Activated CD8-positive, alpha-beta T cell treated with anti-CD3 and anti-CD28 coated beads for 36 hours (primary cell): ENCODE measurements at regions not wholly inside any gene's neighbourhood (a gene's known extent, or its start where the extent isn't known, plus 50 kb on each side); places are given as distances from the start of the nearest gene placed in this dataset.

Source experiments
- ATAC-seq: fragments of 200-7000 bp; cut with Tn5 transposase; one replicate; pipeline ENCODE4 v1.10.0; 2021; ENCODE audit warnings: mild to moderate bottlenecking, moderate library complexity
- CTCF ChIA-PET: fragments of 350-600 bp; sonication (Branson Sonifier 250); formaldehyde crosslinking; loops from one replicate; lab custom pipeline; 2021; ENCODE audit warnings: antibody characterized with exemption; lab: Charles Lee
- POLR2A ChIA-PET: fragments of 350-600 bp; sonication (Branson Sonifier 250); formaldehyde crosslinking; loops from one replicate; lab custom pipeline; 2021; ENCODE audit warnings: antibody characterized with exemption; lab: Charles Lee
- DNase-seq: peaks from one replicate; pipeline ENCODE4 v3.0.0-alpha.2; 2020
- H3K27ac Mint-ChIP-seq: one replicate; pipeline ENCODE4 v1.8.0; 2021; ENCODE audit warnings: mild to moderate bottlenecking, mixed read lengths
- H3K27me3 Mint-ChIP-seq: one replicate; pipeline ENCODE4 v1.8.0; 2021; ENCODE audit warnings: mixed read lengths
- H3K36me3 Mint-ChIP-seq: one replicate; pipeline ENCODE4 v1.8.0; 2021; ENCODE audit warnings: low read depth, mixed read lengths
- H3K4me1 Mint-ChIP-seq: one replicate; pipeline ENCODE4 v1.8.0; 2021; ENCODE audit warnings: low read depth, mixed read lengths
- H3K4me3 Mint-ChIP-seq: one replicate; pipeline ENCODE4 v1.8.0; 2021; ENCODE audit warnings: mild to moderate bottlenecking, moderate library complexity, mixed read lengths
- H3K9me3 Mint-ChIP-seq: one replicate; pipeline ENCODE4 v1.8.0; 2021; ENCODE audit warnings: mixed read lengths
- intact Hi-C: fragments of 100-400 bp; cut with micrococcal nuclease; formaldehyde crosslinking; loops from one replicate; pipeline ENCODE4 v1.10.0; 2022
- TF ChIP-seq, protein P1 (sequence below): fragments of 200-600 bp; IDR thresholded peaks from one replicate; pipeline ENCODE4 v1.8.0; 2022; ENCODE audit warnings: antibody characterized with exemption, mild to moderate bottlenecking

- no peaks in the 10 kb centered on the region for H3K27me3 Mint-ChIP-seq
- ChIA-PET POLR2A (no interaction called here), CTCF (no interaction called here)
- peaks cover 1% of the 10 kb centered on the region for H3K9me3 Mint-ChIP-seq
- H3K4me1 Mint-ChIP-seq = no peaks in the 10 kb centered on the region
- intact Hi-C loops = no loop called here
- H3K4me3 Mint-ChIP-seq = no peak overlapping the region
- H3K27ac Mint-ChIP-seq = no peak overlapping the region
- H3K36me3 Mint-ChIP-seq = no peaks in the 10 kb centered on the region
- DNase-seq = no peak
- no peak for ATAC-seq
- TF ChIP-seq, protein P1, sequence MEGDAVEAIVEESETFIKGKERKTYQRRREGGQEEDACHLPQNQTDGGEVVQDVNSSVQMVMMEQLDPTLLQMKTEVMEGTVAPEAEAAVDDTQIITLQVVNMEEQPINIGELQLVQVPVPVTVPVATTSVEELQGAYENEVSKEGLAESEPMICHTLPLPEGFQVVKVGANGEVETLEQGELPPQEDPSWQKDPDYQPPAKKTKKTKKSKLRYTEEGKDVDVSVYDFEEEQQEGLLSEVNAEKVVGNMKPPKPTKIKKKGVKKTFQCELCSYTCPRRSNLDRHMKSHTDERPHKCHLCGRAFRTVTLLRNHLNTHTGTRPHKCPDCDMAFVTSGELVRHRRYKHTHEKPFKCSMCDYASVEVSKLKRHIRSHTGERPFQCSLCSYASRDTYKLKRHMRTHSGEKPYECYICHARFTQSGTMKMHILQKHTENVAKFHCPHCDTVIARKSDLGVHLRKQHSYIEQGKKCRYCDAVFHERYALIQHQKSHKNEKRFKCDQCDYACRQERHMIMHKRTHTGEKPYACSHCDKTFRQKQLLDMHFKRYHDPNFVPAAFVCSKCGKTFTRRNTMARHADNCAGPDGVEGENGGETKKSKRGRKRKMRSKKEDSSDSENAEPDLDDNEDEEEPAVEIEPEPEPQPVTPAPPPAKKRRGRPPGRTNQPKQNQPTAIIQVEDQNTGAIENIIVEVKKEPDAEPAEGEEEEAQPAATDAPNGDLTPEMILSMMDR = no peak
Observed at GRCh38 chr2:76667821-76668271, 854.3 kb downstream of the LRRTM4 start.

DNA sequence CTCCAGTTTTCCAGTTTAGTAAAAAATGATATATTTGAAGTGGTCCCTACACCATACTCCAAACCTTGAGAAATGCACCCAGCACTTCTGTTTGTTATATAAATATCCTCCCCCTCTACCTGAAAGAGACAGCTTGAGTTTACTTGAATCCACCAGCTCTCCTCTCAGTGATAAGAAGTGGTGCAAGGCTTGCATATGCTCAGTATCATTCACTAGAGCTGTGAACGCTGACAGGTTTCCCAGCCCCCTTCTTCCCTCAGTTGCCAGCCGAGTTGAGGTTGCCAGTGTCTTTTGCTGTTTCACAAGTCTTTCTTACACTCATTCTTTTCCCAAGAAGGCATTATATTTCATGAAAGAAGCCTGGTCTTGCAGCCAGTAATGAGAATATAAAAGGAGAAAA is 880.0 kb downstream of the LRRTM4 start:
- ATAC-seq (no peak), DNase-seq (no peak)
- peaks cover 15% of the 10 kb centered on the region for H3K9me3 Mint-ChIP-seq
- TF ChIP-seq, protein P1 = no peak
- no peaks in the 10 kb centered on the region for H3K36me3 Mint-ChIP-seq
- no peaks in the 10 kb centered on the region for H3K27me3 Mint-ChIP-seq
- no peak overlapping the region for H3K27ac Mint-ChIP-seq
- H3K4me3 Mint-ChIP-seq = no peak overlapping the region
- ChIA-PET CTCF (no interaction called here), POLR2A (no interaction called here)
- no peaks in the 10 kb centered on the region for H3K4me1 Mint-ChIP-seq
- intact Hi-C loops = no loop called here

DNA sequence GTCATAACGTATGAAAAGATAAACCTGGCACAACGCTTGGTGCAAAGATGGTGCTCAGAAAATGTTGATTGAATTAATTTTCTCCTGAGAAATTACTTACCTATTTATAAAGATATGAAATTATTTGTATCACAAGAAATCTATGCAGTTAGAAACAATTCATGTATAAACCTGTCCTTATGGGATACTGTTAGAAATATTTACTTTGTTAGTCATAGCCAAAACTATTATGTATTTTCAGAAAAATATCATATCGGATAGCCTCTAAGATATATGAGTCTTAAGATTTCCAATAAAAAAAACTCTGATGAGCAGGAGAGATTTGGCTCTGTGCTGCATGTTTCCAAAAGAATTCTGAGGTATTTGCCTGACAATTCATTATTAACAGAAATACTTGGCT is 880.7 kb downstream of the LRRTM4 start:
- ChIA-PET CTCF (no interaction called here), POLR2A (no interaction called here)
- Mint-ChIP-seq H3K4me3 (no peak overlapping the region), H3K27me3 (no peaks in the 10 kb centered on the region), H3K9me3 (peaks cover 15% of the 10 kb centered on the region), H3K27ac (no peak overlapping the region), H3K4me1 (no peaks in the 10 kb centered on the region), H3K36me3 (no peaks in the 10 kb centered on the region)
- intact Hi-C loops = no loop called here
- DNase-seq (no peak), ATAC-seq (no peak)
- TF ChIP-seq, protein P1 = no peak

DNA sequence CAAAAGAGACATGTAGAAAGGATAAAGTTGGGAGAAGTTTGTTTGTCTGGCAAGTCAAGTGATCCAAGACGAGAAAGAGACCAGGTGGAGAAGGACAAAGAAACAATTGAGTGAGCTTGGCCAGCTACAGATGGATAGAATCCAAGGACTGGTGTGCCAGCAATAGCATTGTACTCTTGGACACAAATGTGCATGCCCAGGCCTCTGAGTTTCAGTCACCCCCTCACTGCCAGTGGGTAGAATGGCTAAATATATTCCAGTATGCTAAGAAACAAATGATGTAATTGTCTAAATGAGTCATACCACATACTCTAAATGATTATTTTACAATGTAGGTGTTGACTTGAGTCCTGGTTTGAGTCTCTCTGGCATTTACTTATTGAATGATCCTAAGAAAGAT is 881.3 kb downstream of the LRRTM4 start:
- intact Hi-C loops = no loop called here
- DNase-seq = no peak
- Mint-ChIP-seq H3K4me1 (no peaks in the 10 kb centered on the region), H3K27me3 (no peaks in the 10 kb centered on the region), H3K27ac (no peak overlapping the region), H3K36me3 (no peaks in the 10 kb centered on the region), H3K4me3 (no peak overlapping the region), H3K9me3 (peaks cover 13% of the 10 kb centered on the region)
- ChIA-PET CTCF (no interaction called here), POLR2A (no interaction called here)
- TF ChIP-seq, protein P1 = no peak
- ATAC-seq = no peak

GRCh38 chr2:76639171-76639680 is 883.0 kb downstream of the LRRTM4 start:
- DNase-seq = no peak
- Mint-ChIP-seq H3K27me3 (no peaks in the 10 kb centered on the region), H3K4me3 (no peak overlapping the region), H3K36me3 (no peaks in the 10 kb centered on the region), H3K27ac (no peak overlapping the region), H3K4me1 (no peaks in the 10 kb centered on the region), H3K9me3 (peaks cover 8% of the 10 kb centered on the region)
- TF ChIP-seq, protein P1 = no peak
- intact Hi-C loops = no loop called here
- ChIA-PET POLR2A (interaction anchor here (0.6 kb wide), 1 partner anchor 299 kb away, joined by 3 read pairs; no protein-coding TSS in a partner anchor), CTCF (no interaction called here)
- no peak for ATAC-seq
